Body of pancreas (tissue), 4 donors: ENCODE measurements at regions not wholly inside any gene's neighbourhood (a gene's known extent, or its start where the extent isn't known, plus 50 kb on each side); places are given as distances from the start of the nearest gene placed in this dataset.

Experiments
- CTCF ChIP-seq, 7 experiments: fragments of 450-650 bp in 4 of 7; fragments of 200-600 bp in 3 of 7; sonication (generic) in 3 of 7; IDR thresholded peaks; one replicate each; pipeline ENCODE4 v1.5.1; 2016 to 2019; ENCODE audit warnings: antibody characterized with exemption in 7 of 7
- POLR2A ChIP-seq, 3 donors: fragments of 450-650 bp; IDR thresholded peaks; one replicate each; pipeline ENCODE4 v1.6.1; 2016; ENCODE audit warnings: antibody characterized with exemption in 3 of 3, mild to moderate bottlenecking in 2 of 3

- TF ChIP-seq CTCF (IDR thresholded peaks at IDR 0.05) (no peak), POLR2A (IDR thresholded peaks at IDR 0.05) (no peak)
These were observed 700.6 kb downstream of the SEMA5A start for GRCh38 chr5:8845296-8845695.
